D721Med (cell line): ENCODE measurements at regions not wholly inside any gene's neighbourhood (a gene's known extent, or its start where the extent isn't known, plus 50 kb on each side); places are given as distances from the start of the nearest gene placed in this dataset.

ENCODE experiments used
- DNase-seq: peaks from one replicate; pipeline ENCODE4 v3.0.0; 2011; ENCODE audit warnings: low spot score; ENCODE audit not compliant: insufficient read length
- FAIRE-seq: peaks from 2 replicates; lab custom pipeline; 2011; peaks lifted over from hg19 to GRCh38; lab: Jason Lieb, UNC
- CTCF ChIP-seq: IDR thresholded peaks from 2 replicates; pipeline ENCODE4 v1.5.1; 2012; ENCODE audit warnings: mild to moderate bottlenecking, control low read depth; ENCODE audit not compliant: insufficient read depth; ENCODE audit errors: missing control alignments

GRCh38 chr20:7262803-7263202 lies 495.3 kb downstream of the BMP2 start:
- DNase-seq (no peak), FAIRE-seq (no peak)
- TF ChIP-seq CTCF: no peak

GRCh38 chr20:7264137-7264536 lies 496.7 kb downstream of the BMP2 start:
- FAIRE-seq (no peak), DNase-seq (no peak)
- no peak for TF ChIP-seq CTCF

GRCh38 chr20:7269452-7269851 lies 502.0 kb downstream of the BMP2 start:
- FAIRE-seq (no peak), DNase-seq (no peak)
- TF ChIP-seq CTCF: no peak

GRCh38 chr20:7272512-7272911 lies 505.0 kb downstream of the BMP2 start:
- TF ChIP-seq CTCF: peak; percentile 50
- FAIRE-seq (no peak), DNase-seq (no peak)

- DNase-seq (no peak), FAIRE-seq (no peak)
- no peak for TF ChIP-seq CTCF
Observed at GRCh38 chr20:7274870-7275269, 507.4 kb downstream of the BMP2 start.

GRCh38 chr20:7275645-7276237 lies 508.3 kb downstream of the BMP2 start:
- DNase-seq (no peak), FAIRE-seq (no peak)
- no peak for TF ChIP-seq CTCF

- FAIRE-seq (no peak), DNase-seq (no peak)
- peak; percentile 90 for TF ChIP-seq CTCF
Observed at GRCh38 chr20:7285918-7286556, 518.6 kb downstream of the BMP2 start.
